Stimulated activated CD8-positive, alpha-beta memory T cell treated with anti-CD3 and anti-CD28 coated beads, Interleukin-4, amount 100 ng/mL, for 48 hours (primary cell): ENCODE measurements at regions not wholly inside any gene's neighbourhood (a gene's known extent, or its start where the extent isn't known, plus 50 kb on each side); places are given as distances from the start of the nearest gene placed in this dataset.
A peak's percentile ranks its signal among the peaks of the same experiment; 100 is the strongest.

ENCODE experiments used
- DNase-seq: peaks from one replicate; pipeline ENCODE4 v3.0.0-alpha.2; 2020

DNA sequence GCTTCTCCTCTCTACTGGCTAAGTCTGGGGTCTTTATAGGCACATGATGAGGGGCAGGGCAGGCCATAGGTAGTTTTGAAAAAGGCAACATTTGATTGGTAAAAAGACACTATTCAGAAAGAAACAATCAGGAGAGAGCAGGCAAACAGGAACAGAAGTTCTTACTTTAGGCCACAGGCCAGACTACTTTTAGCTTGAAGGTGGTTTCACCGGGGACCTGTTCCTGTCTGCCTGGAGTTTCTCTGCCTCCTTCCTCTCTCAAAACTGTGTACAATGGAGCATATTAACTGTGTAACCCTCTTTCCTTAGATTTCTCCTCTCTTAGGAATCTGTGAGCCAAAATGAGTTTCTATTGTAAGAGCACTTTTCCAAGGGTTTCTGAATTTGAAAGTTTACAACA lies 167.9 kb upstream of the AVPR1A start:
- DNase-seq: no peak

DNA sequence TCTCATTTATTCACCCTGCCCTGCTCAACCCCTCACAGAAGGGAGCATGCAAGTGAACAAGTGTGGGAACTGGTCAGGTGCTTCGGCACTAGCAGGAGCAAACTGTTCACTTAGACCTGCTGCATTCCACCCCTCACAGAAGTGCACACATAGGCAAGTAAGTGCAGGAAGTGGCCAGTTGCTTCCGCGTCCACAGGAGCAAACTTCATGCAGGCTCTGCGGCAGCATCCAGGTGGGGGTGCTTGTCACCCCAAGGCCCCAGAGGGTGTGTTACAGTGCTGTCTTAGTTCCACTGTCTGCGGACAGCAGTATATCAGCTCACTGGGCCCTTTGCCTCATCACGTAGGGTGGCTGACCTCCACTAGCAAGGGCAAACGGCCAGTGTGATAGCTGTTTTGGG lies 167.3 kb upstream of the AVPR1A start:
- DNase-seq: no peak

DNA sequence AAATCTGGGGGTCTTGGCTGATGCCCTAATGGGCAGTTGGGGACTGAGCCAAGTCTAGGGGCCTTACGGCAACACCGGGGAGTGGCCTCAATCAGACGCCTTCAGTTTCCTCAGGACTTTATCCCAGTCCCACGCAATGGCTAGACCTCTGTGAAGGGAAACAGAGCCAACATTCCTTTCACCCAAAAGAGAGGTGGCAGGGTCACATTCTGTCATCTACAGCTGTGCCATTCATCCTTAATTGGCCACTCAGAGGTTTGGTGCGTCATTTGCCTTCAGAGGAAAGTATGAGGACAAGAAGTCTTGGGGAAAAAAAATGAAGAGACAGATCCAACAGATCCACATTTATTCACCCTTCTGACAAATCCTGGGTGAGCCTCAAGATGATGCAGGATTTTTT lies 166.9 kb upstream of the AVPR1A start:
- no peak for DNase-seq

DNA sequence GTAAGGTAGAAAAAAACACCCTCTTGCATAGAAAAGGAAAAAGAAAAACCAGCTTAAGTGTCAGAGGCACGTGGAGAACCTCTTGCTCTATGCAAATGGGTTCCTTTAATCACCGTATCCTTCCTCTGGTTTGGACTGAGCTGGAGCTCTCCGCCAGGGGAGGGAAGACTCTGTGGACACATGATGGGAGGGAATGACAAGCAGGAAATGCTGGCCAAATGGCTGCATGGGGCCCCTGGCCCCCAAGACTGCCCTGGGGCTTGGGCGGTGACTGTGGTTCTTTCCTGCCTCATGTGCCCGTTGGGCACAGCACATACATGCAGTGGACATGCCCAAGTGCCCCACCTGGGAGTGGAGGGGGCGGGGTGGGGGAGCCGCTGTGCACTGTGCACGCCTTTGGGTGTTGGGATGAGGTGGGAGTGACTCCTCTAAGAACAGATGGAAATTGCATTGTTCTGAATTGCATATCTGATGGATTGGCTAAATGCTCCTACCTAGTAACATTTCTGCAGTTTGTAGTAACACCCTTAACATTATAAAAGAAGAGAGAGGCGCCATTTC lies 166.4 kb upstream of the AVPR1A start:
- DNase-seq: no peak

DNA sequence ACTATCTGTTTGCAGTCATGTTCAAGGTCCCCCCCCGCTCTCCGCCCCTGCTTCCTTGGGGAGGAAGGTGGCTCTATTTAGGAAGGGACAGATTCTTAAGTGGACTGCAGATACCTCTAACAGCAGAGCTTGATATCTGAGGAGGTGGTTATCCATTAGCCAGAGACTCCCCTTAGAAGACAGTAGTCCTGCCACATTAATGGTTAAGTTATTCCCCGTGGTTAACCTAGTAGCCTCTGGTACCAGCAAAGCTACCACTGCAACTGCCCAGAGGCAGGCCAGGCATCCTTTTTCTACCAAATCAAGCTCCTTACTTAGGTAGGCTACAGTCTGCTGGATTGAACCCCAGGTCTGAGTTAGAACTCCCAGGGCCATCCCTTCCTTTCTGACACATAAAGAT lies 162.1 kb upstream of the AVPR1A start:
- no peak for DNase-seq

DNA sequence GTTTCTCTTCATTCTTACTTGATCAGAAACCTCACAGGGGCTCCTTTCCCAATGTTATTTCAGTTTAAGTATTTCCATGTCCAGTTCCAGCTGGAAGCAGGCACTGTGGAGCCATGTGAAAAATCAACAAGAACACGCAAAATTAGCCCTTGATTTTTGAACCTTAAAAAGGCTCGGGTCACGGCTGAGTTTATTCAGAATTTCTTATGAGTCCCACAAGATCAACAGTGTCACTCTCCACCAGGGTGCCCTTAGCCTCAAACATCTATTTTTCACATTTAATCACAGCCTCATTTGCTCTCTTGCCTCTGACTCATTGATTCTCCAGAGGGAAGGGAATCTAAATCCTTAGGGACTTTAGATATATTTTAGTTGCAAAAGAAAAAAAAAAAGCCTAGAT lies 157.7 kb upstream of the AVPR1A start:
- DNase-seq: no peak

DNA sequence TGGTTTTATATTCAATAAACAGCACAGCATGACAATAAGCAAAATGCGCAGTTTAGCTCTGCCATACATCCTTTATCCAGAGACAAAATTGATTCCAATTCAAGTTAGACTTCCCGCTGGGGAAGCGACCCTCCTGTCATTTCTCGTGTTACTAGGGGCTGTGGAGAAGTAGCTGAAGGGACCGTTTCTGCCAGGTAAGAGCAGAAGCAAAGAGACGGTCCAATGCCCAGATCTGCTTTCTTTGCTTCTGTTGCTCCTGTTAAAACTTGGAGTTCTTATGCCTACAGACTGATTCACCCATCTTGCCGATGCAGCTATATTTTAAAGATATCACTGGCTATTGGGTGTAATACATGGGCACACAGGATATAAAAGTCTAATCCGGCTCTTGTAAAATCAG lies 156.8 kb upstream of the AVPR1A start:
- DNase-seq: no peak

DNA sequence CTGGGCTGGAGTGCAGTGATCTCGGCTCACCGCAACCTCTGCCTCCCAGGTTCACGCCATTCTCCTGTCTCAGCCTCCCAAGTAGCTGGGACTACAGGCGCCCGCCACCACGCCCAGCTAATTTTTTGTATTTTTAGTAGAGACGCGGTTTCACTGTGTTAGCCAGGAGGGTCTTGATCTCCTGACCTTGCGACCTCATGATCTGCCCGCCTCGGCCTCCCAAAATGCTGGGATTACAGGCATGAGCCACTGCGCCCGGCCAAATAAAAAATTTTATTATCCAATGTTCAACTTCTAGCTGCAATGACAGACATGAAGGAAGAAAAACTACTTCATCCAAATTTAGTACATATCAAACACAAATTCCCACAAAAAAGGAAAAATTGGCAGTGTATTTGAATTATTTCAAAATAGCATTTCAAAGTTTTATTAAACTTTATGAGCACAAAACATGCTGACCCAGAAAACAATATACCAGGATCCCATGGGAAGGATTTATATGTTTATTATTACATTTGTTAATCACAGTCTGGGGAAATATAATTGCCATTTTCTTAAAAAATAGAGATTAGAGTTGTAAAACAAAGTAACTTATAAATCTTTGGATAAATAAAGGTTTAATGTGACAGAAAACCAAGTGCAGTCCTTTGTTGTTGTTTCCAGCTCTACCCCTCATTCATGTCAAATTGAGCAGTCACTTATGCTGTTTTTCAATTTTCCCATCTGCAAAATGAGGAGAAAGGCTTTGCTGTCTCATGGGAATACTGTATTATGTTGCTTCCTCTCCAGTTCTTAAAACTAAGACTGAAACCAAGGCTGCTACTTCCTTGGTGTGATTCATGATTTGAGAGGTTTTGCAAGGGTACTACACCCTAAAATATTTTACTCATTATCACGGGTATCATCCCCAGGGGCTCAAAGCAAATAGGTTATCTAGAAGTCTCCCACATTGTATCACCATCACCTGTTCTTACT lies 155.2 kb upstream of the AVPR1A start:
- no peak for DNase-seq

DNA sequence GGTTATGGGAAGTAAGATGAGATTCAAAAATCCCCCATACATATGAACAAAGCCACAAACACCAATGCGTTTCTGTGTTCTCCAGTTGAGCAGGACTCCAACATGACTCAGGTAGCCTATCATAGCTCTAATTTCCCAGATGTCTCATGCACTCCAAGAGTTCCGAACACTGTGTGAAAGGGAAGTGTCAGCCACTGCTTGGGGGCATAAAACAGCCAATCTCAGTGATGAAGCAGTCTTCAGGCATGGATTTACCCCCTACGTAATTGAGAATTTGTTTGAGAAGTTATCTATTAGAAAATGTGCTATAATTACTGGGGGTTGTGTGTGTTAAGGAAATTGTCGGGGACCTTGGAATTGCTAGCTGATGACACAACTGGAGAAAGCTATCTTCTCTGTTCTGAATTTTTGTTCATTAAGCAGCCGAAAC lies 153.9 kb upstream of the AVPR1A start:
- no peak for DNase-seq

DNA sequence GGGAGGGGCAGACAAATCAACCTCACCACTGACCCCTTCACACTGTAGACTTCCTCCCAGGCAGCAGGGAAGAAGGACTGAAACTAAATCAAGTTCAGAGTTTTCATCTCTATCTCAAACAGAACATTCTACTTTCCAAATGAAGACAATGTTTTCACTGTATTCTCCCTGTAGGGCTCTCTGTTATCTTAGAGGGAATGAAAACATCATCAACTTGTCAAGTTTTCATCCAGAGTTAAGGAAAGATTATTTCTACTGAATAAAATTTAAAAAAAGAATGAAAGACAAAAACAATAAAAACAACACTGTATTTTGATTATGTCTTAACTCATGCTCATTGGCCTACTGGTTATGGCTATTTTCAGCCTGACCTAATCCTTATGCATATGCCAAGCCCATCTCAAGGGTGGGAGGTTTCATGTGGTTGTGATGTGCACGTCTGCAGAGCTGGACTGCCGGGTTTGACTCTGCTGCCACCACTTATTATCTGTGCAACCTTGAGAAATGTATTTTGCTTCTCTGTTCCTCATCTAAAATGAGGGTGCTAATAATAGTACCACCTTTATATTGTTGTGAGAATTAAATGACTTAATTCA lies 152.0 kb upstream of the AVPR1A start:
- no peak for DNase-seq

DNA sequence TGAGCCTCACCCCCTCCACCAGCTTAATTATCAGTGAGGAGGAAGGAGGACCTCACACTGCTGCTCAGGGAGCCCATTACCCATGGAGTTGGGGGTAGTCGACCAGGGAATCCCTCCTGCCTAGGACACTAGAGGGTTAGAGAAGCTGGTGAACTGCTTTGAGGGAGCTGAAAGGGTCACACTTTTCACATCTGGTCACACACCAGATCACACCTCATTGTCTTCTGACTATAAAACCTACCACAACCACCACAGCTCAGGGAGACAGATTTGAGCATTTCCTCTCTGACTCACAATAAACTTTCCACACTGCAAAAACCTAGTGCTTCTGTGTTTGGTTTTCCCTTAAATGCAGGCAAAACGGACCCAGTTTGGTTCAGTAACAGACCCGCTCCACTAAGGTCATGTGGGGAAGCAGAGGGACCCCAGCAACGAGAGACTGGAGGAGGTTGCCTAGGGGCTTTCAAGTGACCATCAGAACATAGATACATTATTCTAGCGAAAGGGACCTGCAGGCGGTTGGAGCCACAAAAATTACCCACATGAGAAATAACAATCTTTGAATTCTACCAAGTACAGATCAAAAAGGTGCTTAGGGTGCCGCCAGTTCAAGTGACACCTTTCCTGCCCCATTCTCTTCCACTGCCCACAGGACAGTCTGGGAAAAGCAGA lies 151.4 kb upstream of the AVPR1A start:
- no peak for DNase-seq

DNA sequence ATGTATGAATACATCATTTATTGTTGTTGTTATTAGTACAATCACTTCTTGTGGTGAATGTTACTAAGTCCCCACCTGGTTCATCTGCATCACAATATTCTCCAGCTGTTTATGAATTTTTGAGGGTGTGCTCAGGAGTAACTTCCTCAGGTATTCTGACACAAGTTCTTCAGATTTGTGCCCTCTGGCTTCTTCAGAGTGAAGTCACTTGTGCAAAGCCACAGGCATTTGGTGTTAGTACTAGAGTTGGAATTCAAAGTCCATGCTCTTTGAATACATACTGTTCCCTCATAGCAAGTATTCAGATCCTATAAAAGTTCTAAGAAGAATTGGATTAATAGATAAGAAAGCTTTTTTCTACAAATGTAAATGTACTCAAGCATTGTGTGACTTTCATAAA lies 150.3 kb upstream of the AVPR1A start:
- DNase-seq: no peak

DNA sequence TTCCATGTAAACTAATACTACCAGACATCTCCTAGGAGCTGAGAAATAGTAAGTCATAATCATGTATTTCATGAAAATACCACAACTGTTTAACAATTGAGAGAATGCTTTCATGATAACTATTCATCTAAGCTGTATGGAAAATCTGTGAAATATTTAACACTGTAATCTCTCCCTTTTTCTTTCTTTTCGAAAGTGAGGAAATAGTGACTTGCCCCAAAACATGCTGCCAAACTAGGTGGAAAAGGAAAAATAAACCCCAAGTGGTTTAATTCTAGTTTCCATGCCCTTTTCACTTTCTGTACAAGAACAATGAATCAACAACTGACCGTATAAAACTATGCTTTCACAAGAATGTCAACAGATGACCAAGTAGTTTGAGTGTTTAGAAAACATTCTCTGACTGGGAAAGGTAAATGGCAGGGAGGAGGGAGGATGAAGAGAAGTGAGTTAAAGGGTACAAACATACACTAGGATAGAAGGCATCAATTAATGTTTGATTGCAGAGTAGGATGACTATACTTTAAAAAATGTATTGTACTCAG lies 147.5 kb upstream of the AVPR1A start:
- no peak for DNase-seq

DNA sequence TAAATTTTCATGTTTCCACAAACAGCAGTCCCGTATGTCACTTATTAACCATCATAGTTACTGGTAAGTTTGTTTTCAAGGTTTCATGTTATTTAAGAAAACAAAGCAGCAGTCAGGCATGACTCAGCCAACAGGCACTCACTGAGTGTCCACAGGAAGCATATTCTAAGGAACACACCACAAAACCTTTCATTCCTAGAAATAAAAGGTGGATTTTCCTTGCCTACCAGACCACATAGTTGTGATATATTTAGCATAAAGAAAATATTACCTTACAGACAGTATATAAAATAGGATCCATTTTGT lies 143.3 kb upstream of the AVPR1A start:
- DNase-seq: no peak

DNA sequence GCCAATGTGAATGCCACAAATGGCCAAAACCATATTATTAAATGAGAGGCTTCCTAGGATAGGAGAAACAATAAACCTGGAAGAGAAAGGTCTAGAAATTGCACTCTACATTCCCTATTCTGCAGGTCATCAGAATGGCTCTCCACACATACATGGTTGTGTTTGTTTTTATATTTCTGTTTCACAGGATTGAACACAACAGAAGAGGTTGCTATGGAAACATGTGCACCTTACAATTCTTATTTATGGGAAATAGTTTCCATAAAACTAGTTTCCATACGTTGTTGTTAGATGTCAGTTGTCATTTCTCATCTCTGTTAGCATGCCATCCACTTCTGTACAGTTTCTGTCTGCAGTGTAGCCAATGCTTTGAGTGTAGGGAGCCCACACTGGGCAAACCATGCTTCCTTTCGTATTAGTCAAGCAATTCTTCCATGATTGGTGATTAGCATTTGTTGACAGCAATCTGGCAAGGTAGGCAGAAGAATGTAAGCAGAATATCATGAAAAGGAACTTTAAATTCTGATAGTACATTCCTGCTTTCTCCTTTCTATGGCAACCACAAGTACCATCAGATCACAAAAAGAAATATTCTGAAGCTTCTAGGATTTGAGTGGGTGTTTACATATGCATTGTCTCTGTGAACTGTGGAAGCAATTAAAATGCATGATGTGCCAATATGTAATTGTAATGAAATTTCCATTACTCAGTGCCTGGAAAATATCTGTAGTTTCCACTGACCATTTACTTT lies 141.6 kb upstream of the AVPR1A start:
- no peak for DNase-seq

DNA sequence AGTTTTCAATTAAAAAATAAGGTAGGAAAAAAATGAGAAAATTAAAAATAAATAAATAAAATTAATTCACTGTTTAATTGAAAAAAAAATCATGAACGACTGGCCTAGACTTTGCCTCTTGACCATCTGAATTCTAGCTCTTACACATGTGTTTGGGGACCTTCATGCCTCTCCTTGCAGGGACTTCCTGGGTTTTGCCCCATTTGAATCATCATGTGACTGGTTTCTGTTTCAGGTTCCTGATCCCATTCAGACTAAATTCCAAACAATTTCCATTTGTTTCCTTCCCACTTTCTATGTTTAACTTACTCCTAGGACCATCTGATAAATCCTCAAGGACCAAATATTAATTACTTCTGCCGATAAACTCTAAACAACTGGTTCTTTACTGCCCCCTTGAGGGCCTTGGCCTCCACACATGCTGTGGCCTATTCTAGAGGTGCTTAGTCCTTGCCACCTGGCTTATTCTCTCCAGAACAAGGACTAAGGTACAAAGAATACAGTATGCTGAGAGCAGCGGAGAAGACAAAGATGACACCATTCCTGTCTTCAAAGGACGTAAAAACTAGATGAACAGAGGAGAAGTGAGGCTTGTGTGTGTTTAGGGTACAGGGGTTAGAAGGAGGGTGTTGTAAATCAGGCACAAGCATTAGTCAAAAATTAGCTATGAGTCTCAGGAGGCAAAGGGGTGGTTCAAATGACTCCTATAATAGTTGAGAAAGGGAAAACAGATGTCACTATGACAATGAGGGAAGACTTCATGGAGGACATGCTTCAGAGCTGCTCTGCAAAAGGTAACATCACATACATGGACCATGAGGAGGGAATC lies 125.8 kb upstream of the AVPR1A start:
- peak; percentile 26 for DNase-seq

DNA sequence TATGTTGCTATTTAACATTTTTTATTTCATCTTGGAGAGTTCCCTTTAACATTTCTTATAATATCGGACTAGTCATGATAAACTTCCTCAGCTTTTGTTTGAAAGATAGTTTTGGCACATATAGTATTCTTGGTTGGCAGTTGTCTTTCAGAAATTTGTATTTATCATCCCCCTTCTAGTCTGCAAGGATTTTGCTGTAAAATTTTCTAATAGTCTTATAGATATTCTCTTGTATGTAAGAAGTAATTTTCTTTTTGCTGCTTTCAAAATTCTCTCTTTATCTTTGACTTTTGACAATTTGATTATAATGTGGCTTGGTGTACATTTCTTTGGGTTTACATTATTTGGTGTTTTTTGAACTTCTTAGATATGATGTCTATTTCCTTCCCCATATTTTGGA lies 116.0 kb upstream of the AVPR1A start:
- no peak for DNase-seq

DNA sequence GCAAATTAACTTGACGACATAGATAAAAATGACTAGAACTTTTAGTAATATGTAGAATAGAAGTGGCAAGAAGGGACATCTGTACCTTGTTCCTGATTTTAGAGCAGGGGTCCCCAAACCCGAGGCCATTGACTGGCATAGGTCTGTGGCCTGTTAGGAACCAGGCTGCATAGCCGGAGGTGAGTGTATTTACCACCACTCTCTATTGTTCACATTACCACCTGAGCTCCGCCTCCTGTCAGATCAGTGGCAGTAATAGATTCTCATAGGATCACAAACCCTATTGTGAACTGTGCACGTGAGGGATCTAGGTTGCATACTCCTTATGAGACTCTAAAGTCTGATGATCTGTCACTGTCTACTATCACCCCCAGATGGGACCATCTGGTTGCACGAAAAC lies 113.6 kb upstream of the AVPR1A start:
- DNase-seq: no peak

DNA sequence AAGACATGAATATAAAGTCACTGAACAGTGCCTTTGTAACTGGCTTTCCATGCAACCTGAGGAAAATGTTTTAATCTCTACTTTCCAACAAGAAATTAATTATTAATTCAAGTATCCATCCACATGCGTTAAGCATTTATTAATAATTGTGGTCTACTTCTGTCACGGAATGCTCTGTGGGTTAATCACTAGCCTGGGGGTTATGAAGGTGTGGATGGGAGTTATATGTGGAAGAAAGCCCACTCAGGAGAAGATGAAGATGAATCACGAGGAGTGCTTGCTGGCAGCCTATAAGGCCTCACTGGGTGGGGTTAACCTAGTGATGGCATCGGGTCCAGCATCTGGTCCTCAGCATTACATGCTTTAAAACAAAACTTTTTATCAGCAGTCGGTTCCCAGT lies 99.5 kb upstream of the AVPR1A start:
- DNase-seq: no peak

DNA sequence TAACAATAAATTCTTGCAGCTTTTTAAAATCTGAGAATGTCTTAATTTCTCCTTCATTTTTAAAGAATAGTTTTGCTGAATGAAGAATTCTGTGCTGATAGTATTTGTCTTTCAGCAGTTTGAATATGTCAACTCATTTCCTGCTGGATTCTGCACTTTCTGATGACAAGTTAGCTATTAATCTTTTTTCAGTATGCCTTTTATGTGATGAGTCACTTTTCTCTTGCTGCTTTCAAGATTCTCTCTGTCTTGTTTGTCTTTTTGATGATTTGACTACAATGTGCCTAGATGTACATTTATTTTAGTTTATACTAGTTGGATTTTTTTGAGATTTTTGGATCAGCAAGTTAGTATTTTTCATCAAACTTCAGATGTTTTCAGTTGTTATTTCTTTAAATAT lies 87.9 kb upstream of the AVPR1A start:
- no peak for DNase-seq

DNA sequence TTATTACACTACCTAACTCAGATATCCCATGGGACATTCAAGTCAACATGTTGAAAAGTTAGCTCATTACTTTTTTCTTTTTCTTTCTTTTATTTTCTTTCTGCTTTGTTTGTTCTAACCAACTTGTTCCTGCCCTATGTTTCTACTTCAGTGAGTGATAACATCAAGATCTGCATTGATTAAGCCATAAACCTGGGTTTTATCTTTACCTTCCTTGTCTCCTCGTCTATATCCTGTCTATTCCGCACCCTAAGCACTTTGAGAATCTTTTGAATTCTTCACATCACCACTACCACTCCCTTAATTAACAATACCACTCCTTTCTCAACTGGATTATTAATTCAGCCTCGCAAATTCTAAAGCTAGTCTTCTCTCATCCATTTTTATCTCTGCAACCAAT lies 81.9 kb upstream of the AVPR1A start:
- DNase-seq: no peak

DNA sequence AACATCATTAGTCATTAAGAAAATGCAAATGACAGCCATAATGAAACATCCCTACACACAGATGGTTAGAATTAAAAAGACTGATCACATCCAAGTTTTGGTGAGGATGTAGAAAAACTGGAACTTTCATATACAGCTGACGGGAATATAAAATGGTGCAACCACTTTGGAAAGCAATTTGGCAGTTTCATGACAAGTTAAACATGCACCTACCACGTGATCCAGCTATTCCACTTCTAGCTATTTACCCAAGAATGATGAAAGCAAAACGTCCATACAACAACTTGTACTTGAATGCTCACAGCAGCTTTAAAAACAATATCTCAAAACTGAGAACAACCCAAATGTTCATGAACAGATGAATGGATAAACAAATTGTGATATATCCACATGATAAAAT lies 77.9 kb upstream of the AVPR1A start:
- no peak for DNase-seq
